ENCODE measurements at regions not wholly inside any gene's neighbourhood (a gene's known extent, or its start where the extent isn't known, plus 50 kb on each side); places are given as distances from the start of the nearest gene placed in this dataset.

DNA sequence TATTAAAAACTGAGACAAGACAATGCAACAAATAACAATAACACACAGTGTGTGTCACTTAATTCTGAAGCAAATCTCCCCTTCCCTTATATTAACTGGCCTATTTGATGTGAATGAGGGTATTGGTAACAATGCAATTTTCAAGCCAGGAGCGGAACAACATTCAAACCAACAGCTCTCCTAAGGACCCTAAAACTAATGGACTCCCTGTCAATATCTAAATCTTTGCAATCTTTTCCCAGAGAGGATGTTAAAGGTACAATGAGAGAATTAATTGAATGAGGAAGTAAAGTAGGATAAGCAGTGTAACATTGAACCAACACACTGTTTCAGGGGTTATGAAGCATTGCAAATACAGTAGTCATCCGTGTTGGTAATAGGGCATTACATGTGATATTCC, 311.7 kb downstream of the HTR1A start:
- Mint-ChIP-seq H3K27me3 (no peaks in the 10 kb centered on the region), H3K9me3 (no peaks in the 10 kb centered on the region), H3K4me3 (no peak overlapping the region), H3K36me3 (no peaks in the 10 kb centered on the region), H3K4me1 (ENCODE audit: unreplicated experiment) (peaks cover 5% of the 10 kb centered on the region), H3K27ac (no peak overlapping the region)
- no peak for DNase-seq (ENCODE audit: extremely low spot score, unreplicated experiment)
- TF ChIP-seq, protein P1, sequence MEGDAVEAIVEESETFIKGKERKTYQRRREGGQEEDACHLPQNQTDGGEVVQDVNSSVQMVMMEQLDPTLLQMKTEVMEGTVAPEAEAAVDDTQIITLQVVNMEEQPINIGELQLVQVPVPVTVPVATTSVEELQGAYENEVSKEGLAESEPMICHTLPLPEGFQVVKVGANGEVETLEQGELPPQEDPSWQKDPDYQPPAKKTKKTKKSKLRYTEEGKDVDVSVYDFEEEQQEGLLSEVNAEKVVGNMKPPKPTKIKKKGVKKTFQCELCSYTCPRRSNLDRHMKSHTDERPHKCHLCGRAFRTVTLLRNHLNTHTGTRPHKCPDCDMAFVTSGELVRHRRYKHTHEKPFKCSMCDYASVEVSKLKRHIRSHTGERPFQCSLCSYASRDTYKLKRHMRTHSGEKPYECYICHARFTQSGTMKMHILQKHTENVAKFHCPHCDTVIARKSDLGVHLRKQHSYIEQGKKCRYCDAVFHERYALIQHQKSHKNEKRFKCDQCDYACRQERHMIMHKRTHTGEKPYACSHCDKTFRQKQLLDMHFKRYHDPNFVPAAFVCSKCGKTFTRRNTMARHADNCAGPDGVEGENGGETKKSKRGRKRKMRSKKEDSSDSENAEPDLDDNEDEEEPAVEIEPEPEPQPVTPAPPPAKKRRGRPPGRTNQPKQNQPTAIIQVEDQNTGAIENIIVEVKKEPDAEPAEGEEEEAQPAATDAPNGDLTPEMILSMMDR (conservative IDR thresholded peaks at IDR 0.05), result no peak

DNA sequence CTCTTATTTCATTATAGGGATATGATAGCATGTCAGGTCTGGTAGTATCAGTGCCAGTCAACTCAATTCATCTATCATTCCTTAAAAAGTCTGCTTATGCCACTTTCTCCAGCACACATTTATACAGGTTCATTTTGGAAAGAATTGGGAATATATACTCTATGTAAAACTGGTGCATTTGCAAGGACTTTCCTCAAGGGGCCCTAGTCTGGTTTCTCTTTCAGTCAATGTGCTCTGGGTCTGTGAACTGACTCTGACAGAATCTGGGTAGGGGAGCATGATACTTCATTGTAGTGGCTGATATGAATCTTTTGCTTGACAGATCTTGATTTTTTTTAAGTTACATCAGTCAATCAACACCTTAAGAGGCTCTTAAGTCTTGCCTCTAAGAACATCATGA, 313.9 kb downstream of the HTR1A start:
- Mint-ChIP-seq H3K36me3 (no peaks in the 10 kb centered on the region), H3K4me1 (ENCODE audit: unreplicated experiment) (no peaks in the 10 kb centered on the region), H3K4me3 (no peak overlapping the region), H3K27ac (no peak overlapping the region), H3K27me3 (no peaks in the 10 kb centered on the region), H3K9me3 (no peaks in the 10 kb centered on the region)
- TF ChIP-seq, protein P1 (conservative IDR thresholded peaks at IDR 0.05), result no peak
- no peak for DNase-seq (ENCODE audit: extremely low spot score, unreplicated experiment)

DNA sequence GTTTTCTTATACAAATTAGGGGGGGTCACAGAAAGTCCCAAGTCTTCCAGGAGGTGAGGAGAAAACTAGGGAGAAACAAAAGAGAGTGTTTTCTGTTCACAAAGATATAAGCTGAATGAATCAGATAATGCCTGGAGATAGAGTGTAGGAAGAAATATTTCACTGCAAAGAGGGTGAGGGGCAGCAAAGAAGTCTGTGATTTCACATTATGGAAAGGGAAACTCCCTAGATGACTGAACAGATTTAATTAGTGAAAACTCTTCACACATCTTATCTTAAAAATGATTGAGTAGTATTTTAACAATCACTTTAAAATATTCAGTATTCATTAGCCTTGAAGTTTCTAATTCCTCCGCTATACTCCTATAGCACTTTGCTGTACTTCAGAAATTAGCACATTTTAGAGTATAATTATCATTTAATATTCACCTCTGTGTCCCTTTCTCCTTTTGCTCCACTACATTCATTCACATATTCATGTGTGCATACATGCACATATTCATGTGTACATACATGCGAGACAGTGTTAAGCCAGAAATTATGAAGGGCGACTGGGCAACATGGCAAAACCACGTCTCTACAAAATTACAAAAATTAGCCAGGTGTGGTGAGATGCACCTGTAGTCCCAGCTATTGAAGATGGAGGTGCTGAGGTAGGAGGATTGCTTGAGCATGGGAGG, 332.2 kb downstream of the HTR1A start:
- Mint-ChIP-seq H3K4me1 (ENCODE audit: unreplicated experiment) (no peaks in the 10 kb centered on the region), H3K36me3 (no peaks in the 10 kb centered on the region), H3K27ac (no peak overlapping the region), H3K27me3 (no peaks in the 10 kb centered on the region), H3K9me3 (no peaks in the 10 kb centered on the region), H3K4me3 (no peak overlapping the region)
- TF ChIP-seq, protein P1 (conservative IDR thresholded peaks at IDR 0.05), result no peak
- DNase-seq (ENCODE audit: extremely low spot score, unreplicated experiment), result no peak

DNA sequence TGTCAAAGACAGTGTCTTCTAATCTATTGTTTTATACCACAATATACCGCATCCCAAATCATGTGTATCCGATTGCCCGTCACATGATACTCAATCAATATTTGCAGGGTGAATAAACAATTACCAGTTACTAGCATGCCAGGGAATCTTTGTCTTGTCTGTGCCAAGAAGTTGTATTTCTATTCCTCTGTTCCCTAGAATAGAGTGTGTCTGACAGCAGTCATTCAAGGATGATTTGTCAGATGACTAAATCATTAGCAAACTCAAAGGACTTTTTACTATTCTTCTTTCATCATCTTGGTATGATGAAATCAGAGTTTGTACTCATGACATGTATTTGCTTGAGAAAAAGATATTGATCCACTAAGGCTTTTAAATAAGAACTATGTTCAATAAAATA, 348.8 kb downstream of the HTR1A start:
- no peak overlapping the region for H3K27ac Mint-ChIP-seq
- H3K27me3 Mint-ChIP-seq, result no peaks in the 10 kb centered on the region
- H3K4me3 Mint-ChIP-seq, result no peak overlapping the region
- no peaks in the 10 kb centered on the region for H3K36me3 Mint-ChIP-seq
- H3K4me1 Mint-ChIP-seq (ENCODE audit: unreplicated experiment), result no peaks in the 10 kb centered on the region
- TF ChIP-seq, protein P1 (conservative IDR thresholded peaks at IDR 0.05), result no peak
- no peak for DNase-seq (ENCODE audit: extremely low spot score, unreplicated experiment)
- H3K9me3 Mint-ChIP-seq, result no peaks in the 10 kb centered on the region

DNA sequence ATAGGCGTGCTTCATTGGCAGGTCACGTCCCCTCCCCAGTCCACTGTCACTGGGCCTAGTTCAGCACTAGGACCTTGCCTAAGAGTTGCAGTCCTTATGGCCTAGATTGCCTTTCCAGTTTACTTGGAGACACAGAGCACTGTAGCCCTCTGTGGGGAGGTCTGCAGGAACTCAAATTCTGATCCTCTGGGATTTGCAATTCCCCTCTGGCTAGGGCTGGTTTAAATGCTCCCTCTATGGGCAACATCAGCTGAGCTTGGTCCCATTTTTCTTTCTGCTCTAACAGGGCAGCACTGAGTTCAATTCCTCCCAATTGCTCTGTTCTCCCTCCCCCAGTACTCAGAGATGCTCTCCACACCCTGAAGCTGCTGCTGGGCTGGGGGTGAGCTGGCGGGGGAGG, 358.2 kb downstream of the HTR1A start:
- no peak overlapping the region for H3K4me3 Mint-ChIP-seq
- H3K27ac Mint-ChIP-seq, result no peak overlapping the region
- no peaks in the 10 kb centered on the region for H3K9me3 Mint-ChIP-seq
- no peak for DNase-seq (ENCODE audit: extremely low spot score, unreplicated experiment)
- H3K4me1 Mint-ChIP-seq (ENCODE audit: unreplicated experiment), result no peaks in the 10 kb centered on the region
- TF ChIP-seq, protein P1 (conservative IDR thresholded peaks at IDR 0.05), result no peak
- H3K36me3 Mint-ChIP-seq, result no peaks in the 10 kb centered on the region
- H3K27me3 Mint-ChIP-seq, result no peaks in the 10 kb centered on the region

DNA sequence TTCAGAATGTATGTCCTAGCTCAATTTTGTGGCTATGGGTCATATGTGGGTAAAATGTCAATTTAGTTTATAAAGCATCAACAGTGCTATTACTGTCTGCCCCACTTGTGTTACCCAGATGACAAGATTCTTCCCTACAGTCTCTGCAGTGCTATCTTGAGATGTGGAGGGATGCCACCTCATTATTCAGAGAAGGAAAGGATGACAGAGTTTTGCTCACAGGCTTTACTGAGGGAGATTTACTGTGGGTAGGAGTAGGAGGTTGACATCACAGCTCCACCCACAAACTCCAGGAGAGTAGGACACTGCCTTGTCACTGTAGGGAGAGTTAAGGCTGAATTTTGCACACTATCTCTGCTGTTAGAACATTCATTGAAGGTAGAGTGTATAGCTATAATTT, 359.3 kb downstream of the HTR1A start:
- H3K4me3 Mint-ChIP-seq, result no peak overlapping the region
- TF ChIP-seq, protein P1 (conservative IDR thresholded peaks at IDR 0.05), result no peak
- DNase-seq (ENCODE audit: extremely low spot score, unreplicated experiment), result no peak
- no peaks in the 10 kb centered on the region for H3K36me3 Mint-ChIP-seq
- no peaks in the 10 kb centered on the region for H3K9me3 Mint-ChIP-seq
- no peaks in the 10 kb centered on the region for H3K4me1 Mint-ChIP-seq (ENCODE audit: unreplicated experiment)
- H3K27ac Mint-ChIP-seq, result no peak overlapping the region
- no peaks in the 10 kb centered on the region for H3K27me3 Mint-ChIP-seq

Data from type B pancreatic cell (in vitro differentiated cells).